HEK293T (cell line): ENCODE measurements at regions not wholly inside any gene's neighbourhood (a gene's known extent, or its start where the extent isn't known, plus 50 kb on each side); places are given as distances from the start of the nearest gene placed in this dataset.

Source experiments
- CTCF ChIA-PET: fragments of 350-600 bp; formaldehyde crosslinking; extraction: SDS; loops from one replicate; lab custom pipeline; 2021; ENCODE audit warnings: antibody characterized with exemption, inconsistent platforms; lab: Yijun Ruan, JAX
- POLR2A ChIA-PET: fragments of 350-600 bp; formaldehyde crosslinking; extraction: SDS; loops from one replicate; lab custom pipeline; 2020; ENCODE audit warnings: antibody characterized with exemption, inconsistent platforms; lab: Yijun Ruan, JAX
- DNase-seq: peaks from one replicate; pipeline ENCODE4 v3.0.0; 2012; ENCODE audit warnings: mixed read lengths; ENCODE audit errors: extremely low spot score
- ARNT ChIP-seq: fragments of 450-650 bp; IDR thresholded peaks from 2 replicates; pipeline ENCODE4 v1.6.1; 2017; ENCODE audit warnings: mild to moderate bottlenecking
- BHLHE40 ChIP-seq: fragments of 450-650 bp; IDR thresholded peaks from 2 replicates; pipeline ENCODE4 v1.6.1; 2016; ENCODE audit warnings: mild to moderate bottlenecking, moderate library complexity, borderline replicate concordance
- ELF4 ChIP-seq: fragments of 450-650 bp; IDR thresholded peaks from 2 replicates; pipeline ENCODE4 v1.6.1; 2017; ENCODE audit warnings: antibody characterized with exemption
- FOXK2 ChIP-seq: fragments of 450-650 bp; IDR thresholded peaks from 2 replicates; pipeline ENCODE4 v1.6.1; 2016; ENCODE audit warnings: mild to moderate bottlenecking
- FOXM1 ChIP-seq: fragments of 450-650 bp; IDR thresholded peaks from 2 replicates; pipeline ENCODE4 v1.6.1; 2017; ENCODE audit warnings: mild to moderate bottlenecking, borderline replicate concordance
- L3MBTL2 ChIP-seq: fragments of 450-650 bp; conservative IDR thresholded peaks from 2 replicates; pipeline ENCODE4 v1.6.1; 2016; ENCODE audit warnings: mild to moderate bottlenecking
- LEF1 ChIP-seq: fragments of 450-650 bp; IDR thresholded peaks from 2 replicates; pipeline ENCODE4 v1.6.1; 2017; ENCODE audit warnings: mild to moderate bottlenecking, borderline replicate concordance
- SP1 ChIP-seq: fragments of 450-650 bp; IDR thresholded peaks from 2 replicates; pipeline ENCODE4 v1.6.1; 2017
- SUZ12 ChIP-seq: fragments of 450-650 bp; IDR thresholded peaks from 2 replicates; pipeline ENCODE4 v1.6.1; 2016; ENCODE audit warnings: mild to moderate bottlenecking
- TARDBP ChIP-seq: fragments of 450-650 bp; IDR thresholded peaks from 2 replicates; pipeline ENCODE4 v1.6.1; 2016
- ZNF384 ChIP-seq: fragments of 450-650 bp; IDR thresholded peaks from 2 replicates; pipeline ENCODE4 v1.6.1; 2016
- TF ChIP-seq, protein P1 (sequence below): fragments of 450-650 bp; IDR thresholded peaks from 2 replicates; pipeline ENCODE4 v1.6.1; 2016

DNA sequence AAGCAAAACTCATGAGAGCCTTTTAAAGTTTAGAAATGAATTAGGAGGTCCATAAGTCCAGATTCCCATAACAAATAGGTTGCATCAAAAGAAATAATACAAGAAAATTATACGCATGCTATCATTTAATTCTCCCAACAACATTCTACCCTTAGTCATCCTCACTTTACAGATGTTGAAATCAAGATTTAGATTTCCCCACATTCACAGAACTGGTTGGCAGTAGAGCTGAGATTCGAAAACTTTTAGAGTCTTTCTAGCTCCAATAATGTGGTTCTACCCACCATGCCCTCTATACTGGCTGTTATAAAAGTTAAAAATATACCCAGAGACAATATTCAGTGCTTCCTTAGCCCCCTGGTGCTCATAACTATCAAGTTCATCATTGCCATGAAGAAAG, 56.6 kb upstream of the METAP2 start:
- TF ChIP-seq SP1, result no peak
- DNase-seq, result no peak
- CTCF ChIA-PET, result no interaction called here
- POLR2A ChIA-PET, result no interaction called here

DNA sequence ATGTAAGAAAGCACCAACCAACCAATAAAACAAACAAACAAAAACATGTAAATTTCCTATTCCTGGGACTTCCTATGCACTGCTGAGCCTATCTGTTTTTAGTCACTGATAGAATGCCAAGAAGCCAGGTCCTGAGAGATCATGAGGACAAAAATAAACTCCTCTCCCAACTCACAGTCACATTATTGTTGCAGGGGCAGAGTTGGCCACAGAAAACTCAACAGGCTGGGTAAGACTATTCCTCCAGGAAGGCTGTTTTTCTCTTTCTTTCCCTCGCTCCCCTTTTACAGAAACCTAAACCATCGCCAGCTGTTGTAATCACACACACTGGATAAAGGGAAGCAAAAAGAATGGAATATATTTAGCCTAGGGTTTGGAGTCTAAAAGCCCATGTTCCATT, 55.8 kb upstream of the METAP2 start:
- no peak for TF ChIP-seq SP1
- TF ChIP-seq SUZ12, result no peak
- TF ChIP-seq ARNT, result no peak
- TF ChIP-seq TARDBP, result no peak
- no peak for TF ChIP-seq FOXK2
- no peak for TF ChIP-seq FOXM1
- TF ChIP-seq, protein P1, sequence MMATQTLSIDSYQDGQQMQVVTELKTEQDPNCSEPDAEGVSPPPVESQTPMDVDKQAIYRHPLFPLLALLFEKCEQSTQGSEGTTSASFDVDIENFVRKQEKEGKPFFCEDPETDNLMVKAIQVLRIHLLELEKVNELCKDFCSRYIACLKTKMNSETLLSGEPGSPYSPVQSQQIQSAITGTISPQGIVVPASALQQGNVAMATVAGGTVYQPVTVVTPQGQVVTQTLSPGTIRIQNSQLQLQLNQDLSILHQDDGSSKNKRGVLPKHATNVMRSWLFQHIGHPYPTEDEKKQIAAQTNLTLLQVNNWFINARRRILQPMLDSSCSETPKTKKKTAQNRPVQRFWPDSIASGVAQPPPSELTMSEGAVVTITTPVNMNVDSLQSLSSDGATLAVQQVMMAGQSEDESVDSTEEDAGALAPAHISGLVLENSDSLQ, result no peak
- TF ChIP-seq BHLHE40, result no peak
- TF ChIP-seq L3MBTL2, result no peak
- no peak for TF ChIP-seq ZNF384
- TF ChIP-seq LEF1, result no peak
- TF ChIP-seq ELF4, result no peak
- CTCF ChIA-PET, result no interaction called here
- POLR2A ChIA-PET, result no interaction called here
- no peak for DNase-seq
